Spleen (tissue), 11 donors: ENCODE measurements at regions not wholly inside any gene's neighbourhood (a gene's known extent, or its start where the extent isn't known, plus 50 kb on each side); places are given as distances from the start of the nearest gene placed in this dataset.

ENCODE experiments used
- DNase-seq: peaks from one replicate; pipeline ENCODE4 v3.0.0-alpha.2; 2020
- H3K27ac ChIP-seq, 8 donors: fragments of 200-600 bp; sonication (generic) in 7 of 8; 1 replicate in 4 of 8; 2 replicates in 4 of 8; pipeline versions ENCODE4 v1.5.0 to v1.8.0; 2016 to 2021; ENCODE audit warnings: inconsistent platforms in 4 of 8, mild to moderate bottlenecking in 4 of 8, moderate library complexity in 1 of 8
- H3K27me3 ChIP-seq, 7 donors: fragments of 200-600 bp; sonication (generic) in 6 of 7; replicated peaks in 1 of 7; 1 replicate in 4 of 7; 2 replicates in 3 of 7; pipeline versions ENCODE4 v1.5.0 to v1.8.0; 2016 to 2021; ENCODE audit warnings: inconsistent platforms in 3 of 7, mild to moderate bottlenecking in 1 of 7
- H3K36me3 ChIP-seq, 6 donors: fragments of 200-600 bp; sonication (generic) in 5 of 6; 1 replicate in 4 of 6; 2 replicates in 2 of 6; pipeline versions ENCODE4 v1.5.0 to v1.8.0; 2016 to 2021; ENCODE audit warnings: inconsistent platforms in 2 of 6
- H3K4me1 ChIP-seq, 6 donors: fragments of 200-600 bp; sonication (generic) in 5 of 6; 1 replicate in 3 of 6; 2 replicates in 3 of 6; pipeline versions ENCODE4 v1.5.0 to v1.8.0; 2016 to 2021; ENCODE audit warnings: inconsistent platforms in 3 of 6
- H3K4me3 ChIP-seq, 8 donors: fragments of 200-600 bp; sonication (generic) in 7 of 8; 1 replicate in 4 of 8; 2 replicates in 4 of 8; pipeline versions ENCODE4 v1.5.0 to v1.8.0; 2016 to 2021; ENCODE audit warnings: inconsistent platforms in 4 of 8, mild to moderate bottlenecking in 4 of 8, moderate library complexity in 2 of 8
- H3K9me3 ChIP-seq, 8 donors: fragments of 200-600 bp; sonication (generic) in 7 of 8; 1 replicate in 4 of 8; 2 replicates in 4 of 8; pipeline versions ENCODE4 v1.5.0 to v1.8.0; 2016 to 2021; ENCODE audit warnings: inconsistent platforms in 4 of 8
- CTCF ChIP-seq, 11 experiments: fragments of 200-600 bp in 7 of 11; fragments of 450-650 bp in 4 of 11; sonication (generic) in 4 of 11; IDR thresholded peaks in 8 of 11; conservative IDR thresholded peaks in 3 of 11; 1 replicate in 7 of 11; 2 replicates in 4 of 11; pipeline versions ENCODE4 v1.4.0 to v1.8.0; 2016 to 2021; ENCODE audit warnings: antibody characterized with exemption in 11 of 11, inconsistent platforms in 4 of 11, mild to moderate bottlenecking in 1 of 11
- POLR2A ChIP-seq, 3 donors: fragments of 450-650 bp; IDR thresholded peaks; one replicate each; pipeline ENCODE4 v1.5.1; 2017; ENCODE audit warnings: antibody characterized with exemption in 3 of 3, mild to moderate bottlenecking in 1 of 3
- POLR2AphosphoS5 ChIP-seq, 3 donors: sonication (generic); formaldehyde crosslinking; IDR thresholded peaks; one replicate each; pipeline ENCODE4 v1.5.1; 2017; ENCODE audit warnings: antibody characterized with exemption in 3 of 3
- WGBS, 5 donors: extraction: QIAGEN DNeasy Blood & Tissue Kit in 3 of 5; methylation state at CpG; one replicate each; pipeline versions ENCODE4 v1.1.5 to v1.1.7; 2013 to 2018; 5-methylcytosine and 5-hydroxymethylcytosine counted together
- intact Hi-C: fragments of 100-400 bp; cut with DNase I; formaldehyde crosslinking; loops from one replicate; pipeline ENCODE4 v1.15.0; 2023; ENCODE audit warnings: low total_unique reads
- donor health status: healthy with polysubstance abuse.
- donor health status: DM: no; HTN: no; CAD: no; lungs with moderate emphysema.
- donor health status: DM: no; HTN: no; CAD: no.
- donor health status: Bipolar disorder and iron deficiency.
- donor health status: healthy.
- donor health status: DM: no; HTN: no; CAD: no.
- donor health status: DM: yes; HTN: yes; CAD: no.

DNA sequence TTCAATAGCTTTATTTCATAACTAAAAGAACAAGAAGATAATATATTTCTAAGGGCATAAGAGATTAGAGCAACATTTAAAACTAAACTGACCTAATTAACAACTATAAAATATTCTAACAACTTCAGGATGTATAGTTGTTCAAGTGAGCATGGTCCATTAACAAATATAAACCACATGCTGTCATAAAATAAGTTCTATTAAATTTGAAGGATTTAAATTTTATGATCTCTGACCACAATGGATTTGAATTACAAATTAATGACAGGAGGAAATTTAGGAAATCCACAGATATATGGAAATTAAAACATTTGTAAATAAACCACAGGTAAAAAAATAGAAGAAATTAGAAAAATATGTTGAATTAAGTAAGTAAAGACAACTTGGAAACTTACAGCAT is 196.5 kb upstream of the PCDH20 start:
- Histone ChIP-seq H3K36me3 (no peaks in the 10 kb centered on the region), H3K4me3 (no peak overlapping the region), H3K9me3 (peaks cover 0 to 6% (median 0%) of the 10 kb centered on the region in 8 donors), H3K27ac (no peak overlapping the region), H3K4me1 (no peaks in the 10 kb centered on the region), H3K27me3 (no peaks in the 10 kb centered on the region)
- intact Hi-C loops: no loop called here
- no peak for DNase-seq
- TF ChIP-seq CTCF (IDR thresholded peaks at IDR 0.05 in 8 of 11, conservative IDR thresholded peaks at IDR 0.05 in 3 of 11) (no peak), POLR2AphosphoS5 (IDR thresholded peaks at IDR 0.05) (no peak), POLR2A (IDR thresholded peaks at IDR 0.05) (no peak)

DNA sequence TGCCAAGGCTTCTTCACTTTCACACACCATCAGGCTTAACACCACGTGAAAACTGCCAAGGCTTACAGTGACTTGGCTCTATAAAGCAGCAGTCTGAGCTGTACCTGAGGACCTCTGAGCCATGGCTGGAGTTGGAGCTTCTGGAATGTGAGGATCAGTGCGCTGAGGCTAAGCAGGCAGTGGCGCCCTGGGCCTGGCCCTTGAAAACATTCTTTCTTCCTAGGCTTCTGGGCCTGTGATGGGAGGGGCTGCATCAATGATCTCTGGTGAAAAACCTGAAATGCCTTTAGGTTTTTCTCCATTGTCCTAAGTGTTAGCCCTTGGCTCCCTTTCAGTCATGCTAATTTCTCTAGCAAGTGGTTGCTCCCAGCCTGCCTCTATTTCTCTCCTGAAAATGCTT is 192.5 kb upstream of the PCDH20 start:
- no peaks in the 10 kb centered on the region for H3K27me3 ChIP-seq
- no peak for DNase-seq
- H3K9me3 ChIP-seq: peaks cover 0 to 8% (median 0%) of the 10 kb centered on the region in 8 donors
- intact Hi-C loops: no loop called here
- TF ChIP-seq CTCF (IDR thresholded peaks at IDR 0.05 in 8 of 11, conservative IDR thresholded peaks at IDR 0.05 in 3 of 11): no peak
- TF ChIP-seq POLR2A (IDR thresholded peaks at IDR 0.05): no peak
- TF ChIP-seq POLR2AphosphoS5 (IDR thresholded peaks at IDR 0.05): no peak
- no peak overlapping the region for H3K27ac ChIP-seq
- no peak overlapping the region for H3K4me3 ChIP-seq
- WGBS, 5 donors: 63 to 83% (median 75%) methylated on average over 3 of the region's 3 CpGs
- no peaks in the 10 kb centered on the region for H3K4me1 ChIP-seq
- no peaks in the 10 kb centered on the region for H3K36me3 ChIP-seq

DNA sequence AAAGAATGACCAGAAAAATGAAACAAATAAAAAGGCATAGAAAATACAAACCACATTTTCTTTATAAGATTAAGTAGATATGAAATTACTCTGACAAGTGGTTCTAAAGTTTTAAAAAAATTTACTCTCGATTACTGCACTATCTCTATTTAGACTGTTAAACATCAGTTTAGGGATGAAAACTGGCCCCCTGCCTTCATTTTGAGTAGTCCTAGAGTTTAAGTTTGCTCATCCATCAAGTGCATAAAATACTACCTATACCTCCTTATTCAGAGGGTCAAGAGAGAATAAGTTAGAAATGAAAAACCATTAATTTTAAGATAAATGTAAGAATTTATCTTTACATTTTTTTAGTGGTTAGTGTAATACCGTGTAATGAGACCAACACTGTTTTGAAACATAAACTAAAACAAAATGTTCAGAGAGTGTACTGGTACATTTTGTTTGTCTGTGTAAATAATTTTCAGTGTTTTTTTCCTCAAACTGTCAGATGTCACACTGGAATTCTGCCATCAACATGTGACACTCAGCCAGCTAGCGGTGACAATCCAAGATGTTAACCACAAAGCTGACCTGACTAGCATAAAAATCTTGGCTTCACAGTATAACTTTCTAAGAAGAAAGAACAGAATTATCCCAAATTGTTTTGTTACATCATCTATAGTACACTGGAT is 184.8 kb upstream of the PCDH20 start:
- intact Hi-C loops: no loop called here
- no peak for DNase-seq
- no peak for TF ChIP-seq POLR2A (IDR thresholded peaks at IDR 0.05)
- no peak for TF ChIP-seq CTCF (IDR thresholded peaks at IDR 0.05 in 8 of 11, conservative IDR thresholded peaks at IDR 0.05 in 3 of 11)
- no peak for TF ChIP-seq POLR2AphosphoS5 (IDR thresholded peaks at IDR 0.05)
- Histone ChIP-seq H3K36me3 (no peaks in the 10 kb centered on the region), H3K27ac (no peak overlapping the region), H3K27me3 (no peaks in the 10 kb centered on the region), H3K4me1 (no peaks in the 10 kb centered on the region), H3K4me3 (no peak overlapping the region), H3K9me3 (no peaks in the 10 kb centered on the region)
- WGBS, 5 donors: 66 to 82% (median 70%) methylated on average over 3 of the region's 3 CpGs

GRCh38 chr13:61592489-61592888 is 176.8 kb upstream of the PCDH20 start:
- H3K9me3 ChIP-seq: no peaks in the 10 kb centered on the region
- no peak overlapping the region for H3K4me3 ChIP-seq
- 18 to 40% (median 24%) methylated on average over 2 of the region's 2 CpGs for WGBS, 5 donors
- H3K4me1 ChIP-seq: no peaks in the 10 kb centered on the region
- no peaks in the 10 kb centered on the region for H3K27me3 ChIP-seq
- intact Hi-C loops: no loop called here
- H3K36me3 ChIP-seq: no peaks in the 10 kb centered on the region
- H3K27ac ChIP-seq: no peak overlapping the region
- TF ChIP-seq CTCF (IDR thresholded peaks at IDR 0.05 in 8 of 11, conservative IDR thresholded peaks at IDR 0.05 in 3 of 11) (no peak), POLR2AphosphoS5 (IDR thresholded peaks at IDR 0.05) (no peak), POLR2A (IDR thresholded peaks at IDR 0.05) (no peak)
- DNase-seq: no peak
